HepG2 (cell line): ENCODE measurements at regions not wholly inside any gene's neighbourhood (a gene's known extent, or its start where the extent isn't known, plus 50 kb on each side); places are given as distances from the start of the nearest gene placed in this dataset.

Experiments
- ATAC-seq: fragments of 200-7000 bp; cut with Tn5 transposase; 3 replicates; pipeline ENCODE4 v1.9.1; 2020; ENCODE audit warnings: mild to moderate bottlenecking, moderate library complexity
- BruUV-seq: library from RNA; stranded (reverse); fragments of 400-500 nt; replicated peaks from 2 replicates; lab custom pipeline; 2021; lab: Mats Ljungman, UMichigan
- CTCF ChIA-PET: fragments of 300-600 bp; formaldehyde crosslinking; extraction: SDS; loops from one replicate; lab custom pipeline; 2021; ENCODE audit warnings: low total read pairs, inconsistent platforms, low intra/inter-chr PET ratio; lab: Yijun Ruan, JAX
- POLR2A ChIA-PET: fragments of 350-600 bp; sonication (Branson Sonifier 250); formaldehyde crosslinking; loops from one replicate; lab custom pipeline; 2020; ENCODE audit warnings: antibody characterized with exemption, inconsistent platforms; lab: Yijun Ruan, JAX
- DNase-seq: peaks from one replicate; pipeline ENCODE4 v3.0.0-alpha.2; 2015; ENCODE audit warnings: low spot score
- FAIRE-seq: peaks from 3 replicates; lab custom pipeline; 2011; peaks lifted over from hg19 to GRCh38; lab: Jason Lieb, UNC
- H2AFZ ChIP-seq: one replicate; pipeline ENCODE4 v1.6.1; 2011; ENCODE audit warnings: low read length, inconsistent platforms
- H3K27ac ChIP-seq: fragments of 300-600 bp; 3 replicates; pipeline ENCODE4 v1.8.0; 2011; ENCODE audit warnings: mixed run types, mild to moderate bottlenecking, mixed read lengths, low read length, inconsistent platforms; ENCODE audit not compliant: insufficient read depth; ENCODE audit errors: extremely low read length
- H3K27me3 ChIP-seq, 2 experiments: fragments of 200-600 bp in 1 of 2; 2 replicates in 1 of 2; 3 replicates in 1 of 2; pipeline versions ENCODE4 v1.6.0 to v1.8.0; 2011; ENCODE audit warnings: low read length in 2 of 2, mild to moderate bottlenecking in 2 of 2, moderate library complexity in 2 of 2, inconsistent platforms in 1 of 2; ENCODE audit not compliant: insufficient read depth in 2 of 2, control insufficient read depth in 1 of 2
- H3K36me3 ChIP-seq, 2 experiments: fragments of 200-600 bp in 1 of 2; replicated peaks in 1 of 2; 2 replicates in 1 of 2; 3 replicates in 1 of 2; pipeline versions ENCODE4 v1.5.1 to v1.8.0; 2011; ENCODE audit warnings: low read length in 2 of 2, inconsistent platforms in 1 of 2; ENCODE audit not compliant: insufficient read depth in 2 of 2, control insufficient read depth in 1 of 2
- H3K4me1 ChIP-seq: 2 replicates; pipeline ENCODE4 v1.5.1; 2012; ENCODE audit warnings: low read length, inconsistent platforms; ENCODE audit not compliant: insufficient read depth
- H3K4me2 ChIP-seq: 2 replicates; pipeline ENCODE4 v1.6.0; 2011; ENCODE audit warnings: low read depth, low read length, inconsistent platforms
- H3K4me3 ChIP-seq, 3 experiments: fragments of 200-600 bp in 1 of 3; sonication (generic), shearing (Covaris generic) in 1 of 3; replicated peaks in 1 of 3; 2 replicates each; pipeline ENCODE4 v1.5.1; 2011 to 2016; ENCODE audit warnings: low read length in 3 of 3, inconsistent platforms in 2 of 3, low read depth in 2 of 3, mild to moderate bottlenecking in 2 of 3, control low read depth in 1 of 3, mixed read lengths in 1 of 3; ENCODE audit not compliant: insufficient read depth in 1 of 3
- H3K79me2 ChIP-seq: one replicate; pipeline ENCODE4 v1.6.1; 2011; ENCODE audit warnings: low read length, inconsistent platforms; ENCODE audit not compliant: insufficient read depth
- H3K9ac ChIP-seq: 2 replicates; pipeline ENCODE4 v1.6.0; 2011; ENCODE audit warnings: mild to moderate bottlenecking, low read depth, low read length, inconsistent platforms; ENCODE audit not compliant: insufficient read depth
- H3K9me3 ChIP-seq: 2 replicates; pipeline ENCODE4 v1.5.1; 2012; ENCODE audit warnings: mild to moderate bottlenecking, low read length
- H4K20me1 ChIP-seq: 2 replicates; pipeline ENCODE4 v1.6.0; 2011; ENCODE audit warnings: inconsistent platforms, mild to moderate bottlenecking, low read length, moderate library complexity; ENCODE audit not compliant: insufficient read depth
- ARNT2 ChIP-seq: sonication (generic); formaldehyde crosslinking; IDR thresholded peaks from 2 replicates; pipeline ENCODE4 v1.8.0; 2022; ENCODE audit warnings: mild to moderate bottlenecking, low read depth, missing genetic modification reagents, moderate library complexity
- CEBPB ChIP-seq: IDR thresholded peaks from 2 replicates; pipeline ENCODE4 v1.6.1; 2011; ENCODE audit warnings: low read depth, low read length, improper control_type of control experiment, borderline replicate concordance
- IRX3 ChIP-seq: sonication (generic); formaldehyde crosslinking; IDR thresholded peaks from 2 replicates; pipeline ENCODE4 v1.8.1; 2023; ENCODE audit warnings: mild to moderate bottlenecking, low read depth, missing genetic modification reagents, borderline replicate concordance
- KDM5B ChIP-seq: sonication (generic); formaldehyde crosslinking; IDR thresholded peaks from 2 replicates; pipeline ENCODE4 v1.4.0; 2020; ENCODE audit warnings: missing genetic modification reagents, mild to moderate bottlenecking, borderline replicate concordance
- PRPF4 ChIP-seq: fragments of 200-400 bp; formaldehyde crosslinking; IDR thresholded peaks from 2 replicates; pipeline ENCODE4 v1.6.1; 2016; ENCODE audit warnings: low read length, low read depth; ENCODE audit not compliant: poor library complexity, severe bottlenecking
- RELA ChIP-seq: sonication (generic); formaldehyde crosslinking; IDR thresholded peaks from 2 replicates; pipeline ENCODE4 v1.4.0; 2020; ENCODE audit warnings: missing genetic modification reagents
- SOX5 ChIP-seq: IDR thresholded peaks from 2 replicates; pipeline ENCODE4 v1.6.1; 2016; ENCODE audit warnings: borderline replicate concordance
- TRAFD1 ChIP-seq: sonication (generic); formaldehyde crosslinking; IDR thresholded peaks from 2 replicates; pipeline ENCODE4 v1.5.1; 2020; ENCODE audit warnings: missing genetic modification reagents, mild to moderate bottlenecking, borderline replicate concordance
- ZHX1 ChIP-seq: sonication (generic); formaldehyde crosslinking; IDR thresholded peaks from 2 replicates; pipeline ENCODE4 v1.8.1; 2022; ENCODE audit warnings: low read depth, mild to moderate bottlenecking, missing genetic modification reagents
- ZNF282 ChIP-seq: fragments of 450-650 bp; IDR thresholded peaks from 2 replicates; pipeline ENCODE4 v1.6.1; 2018; ENCODE audit not compliant: partially characterized antibody
- ZNF446 ChIP-seq: sonication (generic); formaldehyde crosslinking; IDR thresholded peaks from 2 replicates; pipeline ENCODE4 v1.5.0; 2020; ENCODE audit warnings: mild to moderate bottlenecking, missing genetic modification reagents
- WGBS: methylation state at CpG from one replicate; pipeline ENCODE4 v1.1.6; 2017; ENCODE audit warnings: low lambda C conversion rate; 5-methylcytosine and 5-hydroxymethylcytosine counted together
- in situ Hi-C: cut with HindIII; loops from 2 replicates; pipeline ENCODE4 v1.10.0; 2017; ENCODE audit warnings: low pct_unique_long_range_greater_than_20kb; ENCODE audit not compliant: extremely low pct_ligation_motif_present
- intact Hi-C: fragments of 100-400 bp; cut with micrococcal nuclease; formaldehyde crosslinking; loops from one replicate; pipeline ENCODE4 v1.10.0; 2022; ENCODE audit not compliant: unreplicated experiment
- TF ChIP-seq, protein P1 (sequence below): sonication (generic); formaldehyde crosslinking; conservative IDR thresholded peaks from 2 replicates; pipeline ENCODE4 v1.4.0; 2020; ENCODE audit warnings: missing genetic modification reagents

DNA sequence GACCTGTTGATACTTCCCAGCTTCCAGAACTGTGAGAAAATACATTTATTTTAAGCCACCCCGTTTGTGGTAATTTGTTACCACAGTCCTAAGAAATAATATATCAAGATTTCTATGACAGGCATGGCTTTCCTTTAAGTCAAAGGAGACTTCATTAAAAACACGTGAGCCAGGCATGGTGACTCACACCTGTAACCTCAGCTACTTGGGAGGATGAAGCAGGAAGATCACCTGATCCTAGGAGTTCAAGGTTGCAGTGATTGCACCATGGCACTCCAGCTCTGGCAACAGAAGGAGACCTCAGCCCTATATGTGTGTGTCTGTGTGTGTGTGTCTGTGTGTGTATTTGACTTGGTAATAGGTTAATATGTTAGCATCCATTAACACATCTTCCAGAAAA lies 69.8 kb upstream of the SCN7A start (continued):
- TF ChIP-seq PRPF4 (no peak), SOX5 (CRISPR knock-in tag) (no peak)
- TF ChIP-seq, protein P1, sequence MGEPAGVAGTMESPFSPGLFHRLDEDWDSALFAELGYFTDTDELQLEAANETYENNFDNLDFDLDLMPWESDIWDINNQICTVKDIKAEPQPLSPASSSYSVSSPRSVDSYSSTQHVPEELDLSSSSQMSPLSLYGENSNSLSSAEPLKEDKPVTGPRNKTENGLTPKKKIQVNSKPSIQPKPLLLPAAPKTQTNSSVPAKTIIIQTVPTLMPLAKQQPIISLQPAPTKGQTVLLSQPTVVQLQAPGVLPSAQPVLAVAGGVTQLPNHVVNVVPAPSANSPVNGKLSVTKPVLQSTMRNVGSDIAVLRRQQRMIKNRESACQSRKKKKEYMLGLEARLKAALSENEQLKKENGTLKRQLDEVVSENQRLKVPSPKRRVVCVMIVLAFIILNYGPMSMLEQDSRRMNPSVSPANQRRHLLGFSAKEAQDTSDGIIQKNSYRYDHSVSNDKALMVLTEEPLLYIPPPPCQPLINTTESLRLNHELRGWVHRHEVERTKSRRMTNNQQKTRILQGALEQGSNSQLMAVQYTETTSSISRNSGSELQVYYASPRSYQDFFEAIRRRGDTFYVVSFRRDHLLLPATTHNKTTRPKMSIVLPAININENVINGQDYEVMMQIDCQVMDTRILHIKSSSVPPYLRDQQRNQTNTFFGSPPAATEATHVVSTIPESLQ = no peak

- no peaks in the 10 kb centered on the region for H3K27me3 ChIP-seq
- TF ChIP-seq KDM5B (CRISPR knock-in tag) = no peak
- TF ChIP-seq CEBPB = peak; percentile 69
- TF ChIP-seq ARNT2 = no peak
- TF ChIP-seq ZNF446 (CRISPR knock-in tag) = no peak
- TF ChIP-seq TRAFD1 (CRISPR knock-in tag) = no peak
- TF ChIP-seq IRX3 = no peak
- TF ChIP-seq RELA (CRISPR knock-in tag) = no peak
- TF ChIP-seq ZHX1 = no peak
- no peak for TF ChIP-seq ZNF282
- FAIRE-seq (no peak), DNase-seq (no peak), ATAC-seq (no peak)
- ChIA-PET CTCF (no interaction called here), POLR2A (no interaction called here)
- no peaks in the 10 kb centered on the region for H3K79me2 ChIP-seq
- H2AFZ ChIP-seq = no peak overlapping the region
- no peaks in the 10 kb centered on the region for H3K36me3 ChIP-seq
- no peaks in the 10 kb centered on the region for H3K4me1 ChIP-seq
- H3K4me2 ChIP-seq = no peak overlapping the region
- no peaks in the 10 kb centered on the region for H3K9me3 ChIP-seq
- no peak overlapping the region for H3K9ac ChIP-seq
- BruUV-seq = no TSS peak
- no peaks in the 10 kb centered on the region for H4K20me1 ChIP-seq
- in situ Hi-C loops (no loop called here), intact Hi-C loops (no loop called here)
- 0% methylated on average over 2 of the region's 2 CpGs for WGBS
- no peak overlapping the region for H3K4me3 ChIP-seq
- H3K27ac ChIP-seq = no peak overlapping the region
Measured at GRCh38 chr2:166560022-166560421, 66.0 kb upstream of the SCN7A start.
